Panc1 (cell line): ENCODE measurements at regions not wholly inside any gene's neighbourhood (a gene's known extent, or its start where the extent isn't known, plus 50 kb on each side); places are given as distances from the start of the nearest gene placed in this dataset.
A peak's percentile ranks its signal among the peaks of the same experiment; 100 is the strongest.

Experiments
- POLR2AphosphoS5 ChIP-seq: IDR thresholded peaks from 2 replicates; pipeline ENCODE4 v1.6.1; 2012; ENCODE audit warnings: mild to moderate bottlenecking, low read depth, low read length, moderate library complexity
- TF ChIP-seq, protein P1 (sequence below): fragments of 450-650 bp; IDR thresholded peaks from 2 replicates; pipeline ENCODE4 v1.5.1; 2017; ENCODE audit warnings: mild to moderate bottlenecking
- TF ChIP-seq, protein P2 (sequence below), 2 experiments: IDR thresholded peaks; 2 replicates each; pipeline ENCODE4 v1.6.1; 2011 to 2012; ENCODE audit warnings: low read depth in 2 of 2, control low read depth in 1 of 2, low read length in 1 of 2, mild to moderate bottlenecking in 1 of 2, moderate library complexity in 1 of 2; ENCODE audit not compliant: insufficient read depth in 1 of 2

DNA sequence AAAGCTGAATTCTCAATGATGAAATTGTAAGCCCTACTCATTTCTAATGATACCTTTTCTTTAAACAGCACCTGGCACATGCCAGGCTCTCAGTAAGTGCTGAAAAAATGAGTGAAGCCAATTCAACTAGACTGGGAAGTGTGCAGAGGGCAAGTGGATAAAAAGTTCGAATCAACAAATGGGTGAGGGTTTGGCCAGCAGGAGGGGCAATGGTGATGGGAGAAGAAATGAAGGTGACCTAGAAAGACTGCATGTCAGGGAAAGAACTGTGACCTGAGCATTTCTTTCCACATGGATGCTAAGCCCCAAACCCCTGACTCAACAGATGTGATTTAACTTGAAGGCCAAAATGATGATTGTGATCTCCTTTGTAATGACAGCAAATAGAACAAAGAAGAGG is 54.6 kb downstream of the DKK1 start:
- TF ChIP-seq, protein P1, sequence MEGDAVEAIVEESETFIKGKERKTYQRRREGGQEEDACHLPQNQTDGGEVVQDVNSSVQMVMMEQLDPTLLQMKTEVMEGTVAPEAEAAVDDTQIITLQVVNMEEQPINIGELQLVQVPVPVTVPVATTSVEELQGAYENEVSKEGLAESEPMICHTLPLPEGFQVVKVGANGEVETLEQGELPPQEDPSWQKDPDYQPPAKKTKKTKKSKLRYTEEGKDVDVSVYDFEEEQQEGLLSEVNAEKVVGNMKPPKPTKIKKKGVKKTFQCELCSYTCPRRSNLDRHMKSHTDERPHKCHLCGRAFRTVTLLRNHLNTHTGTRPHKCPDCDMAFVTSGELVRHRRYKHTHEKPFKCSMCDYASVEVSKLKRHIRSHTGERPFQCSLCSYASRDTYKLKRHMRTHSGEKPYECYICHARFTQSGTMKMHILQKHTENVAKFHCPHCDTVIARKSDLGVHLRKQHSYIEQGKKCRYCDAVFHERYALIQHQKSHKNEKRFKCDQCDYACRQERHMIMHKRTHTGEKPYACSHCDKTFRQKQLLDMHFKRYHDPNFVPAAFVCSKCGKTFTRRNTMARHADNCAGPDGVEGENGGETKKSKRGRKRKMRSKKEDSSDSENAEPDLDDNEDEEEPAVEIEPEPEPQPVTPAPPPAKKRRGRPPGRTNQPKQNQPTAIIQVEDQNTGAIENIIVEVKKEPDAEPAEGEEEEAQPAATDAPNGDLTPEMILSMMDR: peak; percentile 27
- no peak for TF ChIP-seq POLR2AphosphoS5
- TF ChIP-seq, protein P2, sequence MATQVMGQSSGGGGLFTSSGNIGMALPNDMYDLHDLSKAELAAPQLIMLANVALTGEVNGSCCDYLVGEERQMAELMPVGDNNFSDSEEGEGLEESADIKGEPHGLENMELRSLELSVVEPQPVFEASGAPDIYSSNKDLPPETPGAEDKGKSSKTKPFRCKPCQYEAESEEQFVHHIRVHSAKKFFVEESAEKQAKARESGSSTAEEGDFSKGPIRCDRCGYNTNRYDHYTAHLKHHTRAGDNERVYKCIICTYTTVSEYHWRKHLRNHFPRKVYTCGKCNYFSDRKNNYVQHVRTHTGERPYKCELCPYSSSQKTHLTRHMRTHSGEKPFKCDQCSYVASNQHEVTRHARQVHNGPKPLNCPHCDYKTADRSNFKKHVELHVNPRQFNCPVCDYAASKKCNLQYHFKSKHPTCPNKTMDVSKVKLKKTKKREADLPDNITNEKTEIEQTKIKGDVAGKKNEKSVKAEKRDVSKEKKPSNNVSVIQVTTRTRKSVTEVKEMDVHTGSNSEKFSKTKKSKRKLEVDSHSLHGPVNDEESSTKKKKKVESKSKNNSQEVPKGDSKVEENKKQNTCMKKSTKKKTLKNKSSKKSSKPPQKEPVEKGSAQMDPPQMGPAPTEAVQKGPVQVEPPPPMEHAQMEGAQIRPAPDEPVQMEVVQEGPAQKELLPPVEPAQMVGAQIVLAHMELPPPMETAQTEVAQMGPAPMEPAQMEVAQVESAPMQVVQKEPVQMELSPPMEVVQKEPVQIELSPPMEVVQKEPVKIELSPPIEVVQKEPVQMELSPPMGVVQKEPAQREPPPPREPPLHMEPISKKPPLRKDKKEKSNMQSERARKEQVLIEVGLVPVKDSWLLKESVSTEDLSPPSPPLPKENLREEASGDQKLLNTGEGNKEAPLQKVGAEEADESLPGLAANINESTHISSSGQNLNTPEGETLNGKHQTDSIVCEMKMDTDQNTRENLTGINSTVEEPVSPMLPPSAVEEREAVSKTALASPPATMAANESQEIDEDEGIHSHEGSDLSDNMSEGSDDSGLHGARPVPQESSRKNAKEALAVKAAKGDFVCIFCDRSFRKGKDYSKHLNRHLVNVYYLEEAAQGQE (IDR thresholded peaks at IDR 0.05; ENCODE audit: insufficient read depth in 1 of 2, low read depth in 2 of 2, low read length in 1 of 2): no peak
